ENCODE measurements at regions not wholly inside any gene's neighbourhood (a gene's known extent, or its start where the extent isn't known, plus 50 kb on each side); places are given as distances from the start of the nearest gene placed in this dataset.
"Not testable (repeated sequence)": the region's sequence is repeated elsewhere in the genome, so short reads cannot be mapped to it uniquely, and the experiment has no call there.

- H3K4me3 ChIP-seq (ENCODE audit: low read depth, low read length) = no peak overlapping the region
- TF ChIP-seq, protein P1, sequence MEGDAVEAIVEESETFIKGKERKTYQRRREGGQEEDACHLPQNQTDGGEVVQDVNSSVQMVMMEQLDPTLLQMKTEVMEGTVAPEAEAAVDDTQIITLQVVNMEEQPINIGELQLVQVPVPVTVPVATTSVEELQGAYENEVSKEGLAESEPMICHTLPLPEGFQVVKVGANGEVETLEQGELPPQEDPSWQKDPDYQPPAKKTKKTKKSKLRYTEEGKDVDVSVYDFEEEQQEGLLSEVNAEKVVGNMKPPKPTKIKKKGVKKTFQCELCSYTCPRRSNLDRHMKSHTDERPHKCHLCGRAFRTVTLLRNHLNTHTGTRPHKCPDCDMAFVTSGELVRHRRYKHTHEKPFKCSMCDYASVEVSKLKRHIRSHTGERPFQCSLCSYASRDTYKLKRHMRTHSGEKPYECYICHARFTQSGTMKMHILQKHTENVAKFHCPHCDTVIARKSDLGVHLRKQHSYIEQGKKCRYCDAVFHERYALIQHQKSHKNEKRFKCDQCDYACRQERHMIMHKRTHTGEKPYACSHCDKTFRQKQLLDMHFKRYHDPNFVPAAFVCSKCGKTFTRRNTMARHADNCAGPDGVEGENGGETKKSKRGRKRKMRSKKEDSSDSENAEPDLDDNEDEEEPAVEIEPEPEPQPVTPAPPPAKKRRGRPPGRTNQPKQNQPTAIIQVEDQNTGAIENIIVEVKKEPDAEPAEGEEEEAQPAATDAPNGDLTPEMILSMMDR (IDR thresholded peaks at IDR 0.05; ENCODE audit: low read depth, low read length) = no peak
These were observed 1259.7 kb upstream of the RAG2 start for GRCh38 chr11:37857726-37858125.

DNA sequence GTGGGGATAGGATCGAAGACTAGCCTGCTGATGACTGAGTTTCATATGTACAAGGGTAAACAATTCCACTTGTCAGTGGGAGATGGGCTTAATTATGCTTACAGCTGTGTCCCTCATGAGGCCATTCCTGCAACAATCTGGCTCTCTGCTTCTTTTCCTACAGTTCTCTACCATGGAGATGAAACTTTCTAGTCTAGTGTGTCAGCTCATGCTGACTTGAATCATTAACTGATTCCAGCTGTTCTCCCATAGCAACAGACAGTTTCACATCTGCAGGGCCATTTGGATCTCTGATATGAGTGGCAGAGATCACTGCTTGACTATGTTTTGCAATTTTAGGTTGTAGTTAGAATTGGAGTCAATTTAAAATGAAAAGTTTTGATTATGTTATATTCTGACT is 1251.7 kb upstream of the RAG2 start:
- TF ChIP-seq, protein P1 (IDR thresholded peaks at IDR 0.05; ENCODE audit: low read depth, low read length) = no peak
- no peak overlapping the region for H3K4me3 ChIP-seq (ENCODE audit: low read depth, low read length)

- TF ChIP-seq, protein P1 (IDR thresholded peaks at IDR 0.05; ENCODE audit: low read depth, low read length) = no peak
- no peak overlapping the region for H3K4me3 ChIP-seq (ENCODE audit: low read depth, low read length)
These were observed 1245.6 kb upstream of the RAG2 start for GRCh38 chr11:37843603-37844002.

GRCh38 chr11:37841016-37841415 is 1243.0 kb upstream of the RAG2 start:
- TF ChIP-seq, protein P1 (IDR thresholded peaks at IDR 0.05; ENCODE audit: low read depth, low read length) = no peak

GRCh38 chr11:37840345-37840744 is 1242.3 kb upstream of the RAG2 start:
- not testable (repeated sequence) for H3K4me3 ChIP-seq (ENCODE audit: low read depth, low read length)

More at GRCh38 chr11:37841016-37841415, 1243.0 kb upstream of the RAG2 start:
- H3K4me3 ChIP-seq (ENCODE audit: low read depth, low read length) = no peak overlapping the region

DNA sequence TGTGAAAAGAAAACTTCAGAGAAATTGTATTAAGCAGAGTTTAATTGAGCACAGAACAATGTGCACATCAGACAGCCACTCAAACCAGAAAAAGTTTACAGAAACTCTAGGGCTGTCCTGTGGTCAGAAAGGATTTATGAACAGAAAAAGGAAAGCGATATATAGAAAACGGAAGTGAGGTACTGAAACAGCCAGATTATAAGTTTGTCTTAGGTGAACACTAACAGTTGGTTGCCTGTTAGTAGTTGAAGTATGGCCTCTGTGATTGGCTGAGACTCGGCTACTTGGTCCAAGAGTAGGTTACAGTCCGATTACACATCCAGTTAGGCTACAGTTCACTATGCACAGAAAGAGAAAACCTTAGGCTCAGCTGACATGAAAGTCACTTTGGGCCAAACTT is 1232.5 kb upstream of the RAG2 start:
- no peak overlapping the region for H3K4me3 ChIP-seq (ENCODE audit: low read depth, low read length)
- TF ChIP-seq, protein P1 (IDR thresholded peaks at IDR 0.05; ENCODE audit: low read depth, low read length) = no peak

DNA sequence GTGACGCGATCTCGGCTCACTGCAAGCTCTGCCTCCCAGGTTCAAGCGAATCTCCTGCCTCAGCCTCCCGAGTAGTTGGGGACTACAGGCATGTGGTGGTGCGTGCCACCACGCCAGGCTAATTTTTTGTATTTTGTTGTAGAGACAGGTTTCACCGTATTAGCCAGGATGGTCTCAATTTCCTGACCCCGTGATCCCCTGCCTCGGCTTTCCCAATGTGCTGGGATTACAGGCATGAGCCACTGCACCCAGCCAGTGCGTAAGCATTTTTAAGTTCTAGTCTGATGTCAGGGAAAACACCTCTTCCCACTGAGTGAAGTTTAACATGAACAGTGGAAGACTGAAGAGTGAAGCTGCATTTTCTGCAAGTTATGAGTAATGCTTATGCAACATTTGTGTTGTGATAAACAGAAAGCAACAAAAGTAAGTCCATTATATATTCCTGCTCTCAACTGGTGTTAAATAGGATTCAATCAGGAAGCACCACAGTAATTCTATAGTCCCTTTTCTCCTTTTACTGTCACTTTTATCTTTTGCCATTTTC is 1219.8 kb upstream of the RAG2 start:
- H3K4me3 ChIP-seq (ENCODE audit: low read depth, low read length) = no peak overlapping the region
- TF ChIP-seq, protein P1 (IDR thresholded peaks at IDR 0.05; ENCODE audit: low read depth, low read length) = no peak

DNA sequence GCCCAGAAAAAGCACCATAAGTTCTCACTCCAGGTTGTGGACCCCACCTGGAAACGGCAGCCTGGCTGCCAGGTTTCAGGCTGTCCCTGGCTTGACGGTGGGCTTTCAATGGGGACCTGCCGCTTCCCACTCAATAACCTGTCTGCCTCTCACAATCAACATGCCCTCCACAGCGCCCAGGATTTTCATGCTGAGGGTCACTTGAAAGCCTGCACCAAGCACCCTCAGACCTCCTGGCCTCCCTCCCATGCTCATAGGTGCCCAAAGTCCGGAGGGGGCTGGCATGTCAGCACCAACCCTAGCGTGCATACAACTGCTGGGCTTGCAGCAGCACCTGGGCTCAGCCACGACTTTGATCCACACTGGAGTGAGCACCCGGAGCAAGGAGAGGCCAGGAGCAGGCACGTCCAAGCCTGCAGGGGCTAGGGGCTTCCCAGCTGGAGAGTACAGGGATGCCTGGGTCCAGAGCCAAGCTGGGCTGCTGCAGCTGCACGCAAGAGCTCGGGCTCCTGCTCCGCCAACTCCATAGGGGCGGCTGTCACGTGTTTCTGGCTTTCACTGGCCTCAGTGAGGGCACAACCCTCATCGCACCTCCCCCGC is 1214.3 kb upstream of the RAG2 start:
- TF ChIP-seq, protein P1 (IDR thresholded peaks at IDR 0.05; ENCODE audit: low read depth, low read length) = no peak
- no peak overlapping the region for H3K4me3 ChIP-seq (ENCODE audit: low read depth, low read length)

All from WI38 (cell line).